ENCODE measurements at regions not wholly inside any gene's neighbourhood (a gene's known extent, or its start where the extent isn't known, plus 50 kb on each side); places are given as distances from the start of the nearest gene placed in this dataset.

DNA sequence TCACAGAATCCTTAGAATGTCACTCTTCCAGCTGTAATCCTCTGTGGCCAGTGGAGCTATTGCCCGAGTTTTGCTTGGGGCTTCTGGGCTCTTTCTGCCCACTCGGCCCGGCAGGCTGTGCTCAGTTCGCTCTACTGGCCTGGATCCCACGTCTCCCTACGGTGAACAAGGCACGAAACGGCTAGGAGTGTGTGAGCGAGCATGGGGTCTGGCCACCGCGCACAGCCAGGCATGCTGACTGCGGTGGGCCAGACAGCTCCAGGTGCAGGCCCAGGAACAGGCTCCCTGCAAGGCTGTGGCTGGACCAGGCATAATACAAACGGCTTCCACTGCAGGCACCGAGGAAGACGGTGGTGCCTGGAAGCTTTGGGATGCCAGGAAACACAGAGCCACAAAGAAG lies 2035.5 kb upstream of the ACO1 start:
- TF ChIP-seq, protein P1, sequence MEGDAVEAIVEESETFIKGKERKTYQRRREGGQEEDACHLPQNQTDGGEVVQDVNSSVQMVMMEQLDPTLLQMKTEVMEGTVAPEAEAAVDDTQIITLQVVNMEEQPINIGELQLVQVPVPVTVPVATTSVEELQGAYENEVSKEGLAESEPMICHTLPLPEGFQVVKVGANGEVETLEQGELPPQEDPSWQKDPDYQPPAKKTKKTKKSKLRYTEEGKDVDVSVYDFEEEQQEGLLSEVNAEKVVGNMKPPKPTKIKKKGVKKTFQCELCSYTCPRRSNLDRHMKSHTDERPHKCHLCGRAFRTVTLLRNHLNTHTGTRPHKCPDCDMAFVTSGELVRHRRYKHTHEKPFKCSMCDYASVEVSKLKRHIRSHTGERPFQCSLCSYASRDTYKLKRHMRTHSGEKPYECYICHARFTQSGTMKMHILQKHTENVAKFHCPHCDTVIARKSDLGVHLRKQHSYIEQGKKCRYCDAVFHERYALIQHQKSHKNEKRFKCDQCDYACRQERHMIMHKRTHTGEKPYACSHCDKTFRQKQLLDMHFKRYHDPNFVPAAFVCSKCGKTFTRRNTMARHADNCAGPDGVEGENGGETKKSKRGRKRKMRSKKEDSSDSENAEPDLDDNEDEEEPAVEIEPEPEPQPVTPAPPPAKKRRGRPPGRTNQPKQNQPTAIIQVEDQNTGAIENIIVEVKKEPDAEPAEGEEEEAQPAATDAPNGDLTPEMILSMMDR (IDR thresholded peaks at IDR 0.05), result no peak
- no peak for TF ChIP-seq EZH2 (IDR thresholded peaks at IDR 0.05)
- no peak for TF ChIP-seq EZH2phosphoT487 (IDR thresholded peaks at IDR 0.05)

Data from neural progenitor cell (in vitro differentiated cells).